ENCODE measurements at regions not wholly inside any gene's neighbourhood (a gene's known extent, or its start where the extent isn't known, plus 50 kb on each side); places are given as distances from the start of the nearest gene placed in this dataset.

- TF ChIP-seq YY1 (IDR thresholded peaks at IDR 0.05; ENCODE audit: insufficient read depth, insufficient read length) (no peak), ZNF274 (IDR thresholded peaks at IDR 0.05; ENCODE audit: low read depth, low read length) (no peak), SUZ12 (IDR thresholded peaks at IDR 0.05; ENCODE audit: extremely low read depth, insufficient read depth, insufficient read length) (no peak)
Measured at GRCh38 chr11:79561496-79561895, 120.7 kb upstream of the TENM4 start.
